SK-N-MC (cell line): ENCODE measurements at regions not wholly inside any gene's neighbourhood (a gene's known extent, or its start where the extent isn't known, plus 50 kb on each side); places are given as distances from the start of the nearest gene placed in this dataset.
"Not testable (repeated sequence)": the region's sequence is repeated elsewhere in the genome, so short reads cannot be mapped to it uniquely, and the experiment has no call there.

Experiments
- DNase-seq: peaks from one replicate; pipeline ENCODE4 v3.0.0-alpha.2; 2011; ENCODE audit warnings: low read depth, low spot score
- H3K27ac ChIP-seq: fragments of 200-600 bp; sonication (generic); 2 replicates; pipeline ENCODE4 v1.5.1; 2016; ENCODE audit warnings: mixed run types
- H3K36me3 ChIP-seq: fragments of 200-600 bp; sonication (generic); 2 replicates; pipeline ENCODE4 v1.6.1; 2017; ENCODE audit warnings: antibody characterized with exemption, low read length, mixed read lengths; ENCODE audit not compliant: insufficient read depth
- H3K4me3 ChIP-seq: fragments of 200-600 bp; sonication (generic); 2 replicates; pipeline ENCODE4 v1.5.1; 2016
- H3K9ac ChIP-seq: fragments of 200-600 bp; sonication (generic); 2 replicates; pipeline ENCODE4 v1.8.0; 2017; ENCODE audit warnings: mixed run types, mixed read lengths; ENCODE audit not compliant: insufficient read length
- H3K9me3 ChIP-seq: fragments of 200-600 bp; sonication (generic); 2 replicates; pipeline ENCODE4 v1.6.1; 2017; ENCODE audit warnings: low read depth, mild to moderate bottlenecking, antibody characterized with exemption, low read length, moderate library complexity, mixed read lengths
- EZH2 ChIP-seq: fragments of 200-600 bp; sonication (generic); IDR thresholded peaks from one replicate; pipeline ENCODE4 v1.6.1; 2017; ENCODE audit warnings: antibody characterized with exemption
- FOXP2 ChIP-seq: optimal IDR thresholded peaks from 2 replicates; pipeline ENCODE3; 2011; ENCODE audit warnings: mild to moderate bottlenecking, moderate library complexity; ENCODE audit not compliant: insufficient read depth; ENCODE audit errors: extremely low read length, control extremely low read depth
- POLR2AphosphoS5 ChIP-seq: IDR thresholded peaks from 2 replicates; pipeline ENCODE4 v1.6.1; 2012; ENCODE audit warnings: mild to moderate bottlenecking, low read depth, low read length, borderline replicate concordance

- no peaks in the 10 kb centered on the region for H3K9me3 ChIP-seq
- TF ChIP-seq POLR2AphosphoS5 (no peak), FOXP2 (no peak)
- no peak overlapping the region for H3K4me3 ChIP-seq
- no peak for DNase-seq
- no peak overlapping the region for H3K27ac ChIP-seq
- no peak overlapping the region for H3K9ac ChIP-seq
- H3K36me3 ChIP-seq = no peaks in the 10 kb centered on the region
These were observed 120.5 kb upstream of the RUNX1 start for GRCh38 chr21:35169574-35169973.

DNA sequence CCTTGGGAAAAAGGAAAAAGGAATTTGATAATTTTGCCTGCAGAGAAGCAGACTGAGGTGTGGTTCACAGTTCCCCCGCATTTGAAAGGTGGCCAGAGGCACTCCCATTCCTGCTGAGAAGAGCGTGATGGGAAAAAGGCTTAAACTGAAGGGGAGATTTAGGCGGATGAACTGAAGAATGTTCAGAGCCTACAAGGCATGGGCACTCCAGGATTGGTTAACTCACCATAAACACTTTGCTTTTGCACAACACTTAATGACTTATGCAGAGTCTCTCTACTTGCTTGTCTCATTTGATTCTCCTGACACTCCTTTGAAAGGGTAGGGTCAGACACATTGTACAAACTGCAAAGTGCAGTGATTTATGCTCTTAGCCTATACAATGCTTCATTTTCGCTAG lies 119.6 kb upstream of the RUNX1 start:
- no peak for DNase-seq
- Histone ChIP-seq H3K9me3 (no peaks in the 10 kb centered on the region), H3K36me3 (no peaks in the 10 kb centered on the region), H3K4me3 (no peak overlapping the region), H3K9ac (no peak overlapping the region), H3K27ac (no peak overlapping the region)
- no peak for TF ChIP-seq FOXP2
- no peak for TF ChIP-seq POLR2AphosphoS5
- no peak for TF ChIP-seq EZH2

DNA sequence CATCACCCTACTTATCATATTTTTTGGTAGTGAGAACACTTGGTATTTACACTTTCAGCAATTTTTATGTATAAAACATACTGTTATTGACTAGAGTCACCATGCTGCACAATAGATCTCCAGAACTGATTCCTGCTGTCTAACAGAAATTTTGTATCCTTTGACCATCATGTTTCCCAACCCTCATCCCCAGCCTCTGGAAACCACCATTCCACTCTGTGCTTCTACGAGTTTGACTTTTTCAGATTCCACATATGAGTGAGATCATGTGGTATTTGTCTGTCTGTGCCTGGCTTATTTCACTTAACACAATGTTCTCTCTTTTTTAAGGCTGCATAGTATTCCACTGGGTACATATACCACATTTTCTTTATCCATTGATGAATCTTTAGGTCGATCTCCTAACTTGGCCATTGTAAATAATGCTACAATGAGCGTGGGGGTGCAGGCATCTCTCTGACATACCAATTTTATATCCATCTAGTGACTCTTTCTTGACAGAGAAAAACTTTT lies 115.9 kb upstream of the RUNX1 start:
- Histone ChIP-seq H3K9me3 (no peaks in the 10 kb centered on the region), H3K36me3 (no peaks in the 10 kb centered on the region), H3K27ac (no peak overlapping the region), H3K9ac (no peak overlapping the region), H3K4me3 (no peak overlapping the region)
- DNase-seq = no peak
- TF ChIP-seq POLR2AphosphoS5 (no peak), FOXP2 (no peak), EZH2 (no peak)

DNA sequence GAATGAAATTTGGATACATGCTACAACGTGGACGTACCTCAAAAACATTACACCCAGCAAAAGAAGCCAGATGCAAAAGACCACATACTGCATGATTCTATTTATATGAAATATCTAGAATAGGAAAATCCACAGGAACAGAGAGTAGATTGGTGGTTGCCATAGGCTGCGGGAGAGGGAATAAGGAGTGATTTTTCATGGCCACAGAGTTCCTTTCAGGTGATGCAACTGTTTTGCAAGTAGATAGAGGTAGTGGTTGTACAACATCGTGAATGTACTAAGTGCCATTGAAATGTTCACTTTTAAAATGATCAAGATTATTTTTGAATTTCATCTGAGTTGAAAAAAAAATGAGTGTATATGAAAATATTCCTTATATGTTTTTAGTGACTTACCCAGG lies 115.3 kb upstream of the RUNX1 start:
- Histone ChIP-seq H3K9ac (no peak overlapping the region), H3K4me3 (no peak overlapping the region), H3K9me3 (no peaks in the 10 kb centered on the region), H3K27ac (no peak overlapping the region), H3K36me3 (no peaks in the 10 kb centered on the region)
- DNase-seq = no peak
- TF ChIP-seq POLR2AphosphoS5 (no peak), FOXP2 (no peak), EZH2 (no peak)

- H3K9me3 ChIP-seq = no peaks in the 10 kb centered on the region
- no peak for DNase-seq
- TF ChIP-seq EZH2 (no peak), FOXP2 (no peak), POLR2AphosphoS5 (no peak)
- H3K4me3 ChIP-seq = no peak overlapping the region
- H3K27ac ChIP-seq = no peak overlapping the region
- no peaks in the 10 kb centered on the region for H3K36me3 ChIP-seq
- H3K9ac ChIP-seq = no peak overlapping the region
These were observed 114.3 kb upstream of the RUNX1 start for GRCh38 chr21:35163411-35163810.

GRCh38 chr21:35162831-35163230 lies 113.7 kb upstream of the RUNX1 start:
- TF ChIP-seq POLR2AphosphoS5 (no peak), FOXP2 (no peak), EZH2 (no peak)
- Histone ChIP-seq H3K27ac (no peak overlapping the region), H3K9me3 (no peaks in the 10 kb centered on the region), H3K4me3 (no peak overlapping the region), H3K36me3 (no peaks in the 10 kb centered on the region), H3K9ac (no peak overlapping the region)
- no peak for DNase-seq

DNA sequence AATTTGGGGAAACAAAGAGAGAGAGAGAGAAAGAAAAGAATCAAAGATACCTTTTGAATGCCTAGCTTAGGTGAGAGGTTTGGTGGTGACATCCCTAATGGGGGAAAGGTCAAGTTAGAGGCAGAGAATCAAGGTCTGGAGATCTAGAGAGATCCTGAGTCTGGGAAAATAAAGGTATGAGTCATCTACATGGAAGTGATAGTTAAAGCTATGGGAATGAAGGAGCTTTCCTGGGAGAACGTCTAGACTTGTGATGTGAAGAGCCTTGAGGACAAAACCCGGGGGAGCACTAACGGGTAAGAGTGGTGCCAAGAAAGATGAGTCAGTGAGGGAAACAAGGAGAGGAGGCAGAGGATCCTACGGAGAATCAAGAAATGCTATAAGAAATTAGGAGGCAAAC lies 110.8 kb upstream of the RUNX1 start:
- Histone ChIP-seq H3K9ac (no peak overlapping the region), H3K36me3 (no peaks in the 10 kb centered on the region), H3K4me3 (no peak overlapping the region), H3K9me3 (no peaks in the 10 kb centered on the region), H3K27ac (no peak overlapping the region)
- no peak for DNase-seq
- TF ChIP-seq EZH2 = no peak
- no peak for TF ChIP-seq FOXP2
- no peak for TF ChIP-seq POLR2AphosphoS5

DNA sequence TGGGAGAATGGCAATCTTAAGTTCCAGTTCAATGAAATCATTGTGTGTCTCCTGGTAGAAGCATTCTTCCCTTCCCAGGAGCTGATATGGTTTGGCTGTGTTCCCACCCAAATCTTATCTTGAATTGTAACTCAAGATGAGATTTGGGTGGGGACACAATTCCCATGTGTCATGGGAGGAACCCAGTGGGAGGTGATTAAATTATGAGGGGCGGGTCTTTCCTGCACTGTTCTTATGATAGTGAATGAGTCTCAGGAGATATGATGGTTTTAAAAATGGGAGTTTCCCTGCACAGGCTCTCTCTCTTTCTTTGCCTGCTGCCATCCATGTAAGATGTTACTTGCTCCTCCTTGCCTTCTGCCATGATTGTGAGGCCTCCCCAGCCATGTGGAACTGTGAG lies 108.3 kb upstream of the RUNX1 start:
- H3K9me3 ChIP-seq, H3K9ac ChIP-seq, H3K36me3 ChIP-seq, DNase-seq, H3K27ac ChIP-seq, H3K4me3 ChIP-seq: not testable (repeated sequence)

GRCh38 chr21:35156293-35157278 lies 107.5 kb upstream of the RUNX1 start:
- Histone ChIP-seq H3K27ac (no peak overlapping the region), H3K9ac (no peak overlapping the region), H3K4me3 (no peak overlapping the region), H3K36me3 (no peaks in the 10 kb centered on the region), H3K9me3 (no peaks in the 10 kb centered on the region)
- TF ChIP-seq FOXP2 (no peak), POLR2AphosphoS5 (no peak), EZH2 (no peak)
- DNase-seq = no peak
